GM18499 (cell line): ENCODE measurements at regions not wholly inside any gene's neighbourhood (a gene's known extent, or its start where the extent isn't known, plus 50 kb on each side); places are given as distances from the start of the nearest gene placed in this dataset.
"Not testable (repeated sequence)": the region's sequence is repeated elsewhere in the genome, so short reads cannot be mapped to it uniquely, and the experiment has no call there.

Experiments
- ATAC-seq: cut with Tn5 transposase; IDR thresholded peaks from one replicate; pipeline ENCODE4 v1.9.1; 2021; ENCODE audit warnings: moderate number of reproducible peaks; ENCODE audit not compliant: insufficient read depth, unreplicated experiment

- ATAC-seq: not testable (repeated sequence)
Observed at GRCh38 chr4:111076299-111076698, 453.4 kb upstream of the PITX2 start.

- no peak for ATAC-seq
Observed at GRCh38 chr4:111108153-111108552, 485.3 kb upstream of the PITX2 start.

GRCh38 chr4:111113591-111113990 is 490.7 kb upstream of the PITX2 start:
- no peak for ATAC-seq

GRCh38 chr4:111115881-111116280 is 493.0 kb upstream of the PITX2 start:
- no peak for ATAC-seq

GRCh38 chr4:111120191-111120590 is 497.3 kb upstream of the PITX2 start:
- no peak for ATAC-seq

- no peak for ATAC-seq
Observed at GRCh38 chr4:111126340-111126739, 503.5 kb upstream of the PITX2 start.

- ATAC-seq: no peak
Observed at GRCh38 chr4:111127841-111128240, 505.0 kb upstream of the PITX2 start.

GRCh38 chr4:111128327-111128726 is 505.4 kb upstream of the PITX2 start:
- ATAC-seq: no peak

- no peak for ATAC-seq
Observed at GRCh38 chr4:111136438-111136837, 513.6 kb upstream of the PITX2 start.

GRCh38 chr4:111136967-111137366 is 514.1 kb upstream of the PITX2 start:
- no peak for ATAC-seq

- no peak for ATAC-seq
Observed at GRCh38 chr4:111143510-111143909, 520.6 kb upstream of the PITX2 start.

- ATAC-seq: no peak
Observed at GRCh38 chr4:111154934-111155333, 532.1 kb upstream of the PITX2 start.

GRCh38 chr4:111164556-111164955 is 541.7 kb upstream of the PITX2 start:
- ATAC-seq: not testable (repeated sequence)

GRCh38 chr4:111174331-111174730 is 551.5 kb upstream of the PITX2 start:
- no peak for ATAC-seq

- no peak for ATAC-seq
Observed at GRCh38 chr4:111178231-111178630, 555.4 kb upstream of the PITX2 start.

- ATAC-seq: no peak
Observed at GRCh38 chr4:111187108-111187507, 564.2 kb upstream of the PITX2 start.

- no peak for ATAC-seq
Observed at GRCh38 chr4:111198446-111198845, 575.6 kb upstream of the PITX2 start.

GRCh38 chr4:111204797-111205196 is 581.9 kb upstream of the PITX2 start:
- no peak for ATAC-seq

- no peak for ATAC-seq
Observed at GRCh38 chr4:111208970-111209369, 586.1 kb upstream of the PITX2 start.

GRCh38 chr4:111209706-111210105 is 586.8 kb upstream of the PITX2 start:
- no peak for ATAC-seq

GRCh38 chr4:111210595-111210994 is 587.7 kb upstream of the PITX2 start:
- ATAC-seq: no peak

GRCh38 chr4:111213531-111213930 is 590.7 kb upstream of the PITX2 start:
- ATAC-seq: no peak

GRCh38 chr4:111214371-111214770 is 591.5 kb upstream of the PITX2 start:
- ATAC-seq: no peak
